ENCODE measurements at regions not wholly inside any gene's neighbourhood (a gene's known extent, or its start where the extent isn't known, plus 50 kb on each side); places are given as distances from the start of the nearest gene placed in this dataset.
"Not testable (repeated sequence)": the region's sequence is repeated elsewhere in the genome, so short reads cannot be mapped to it uniquely, and the experiment has no call there.

- CTCF ChIA-PET (ENCODE audit: low intra/inter-chr PET ratio, low total read pairs); H3K79me2 ChIP-seq (ENCODE audit: insufficient read depth, low read length); POLR2A ChIA-PET; H3K9ac ChIP-seq (ENCODE audit: insufficient read depth, low read depth, low read length); H2AFZ ChIP-seq (ENCODE audit: low read length); BruUV-seq (replicated peaks); H3K9me3 ChIP-seq (ENCODE audit: low read length); H4K20me1 ChIP-seq (ENCODE audit: insufficient read depth, low read length); H3K4me3 ChIP-seq (replicated peaks in 1 of 3; ENCODE audit: insufficient read depth in 1 of 3, low read depth in 2 of 3, low read length in 3 of 3); H3K36me3 ChIP-seq (replicated peaks in 1 of 2; ENCODE audit: control insufficient read depth in 1 of 2, insufficient read depth in 2 of 2, low read length in 2 of 2); in situ Hi-C loops (cut with HindIII; ENCODE audit: extremely low pct_ligation_motif_present, low pct_unique_long_range_greater_than_20kb); intact Hi-C loops (cut with micrococcal nuclease; ENCODE audit: unreplicated experiment); H3K27me3 ChIP-seq (ENCODE audit: control insufficient read depth in 1 of 2, insufficient read depth in 2 of 2, low read length in 2 of 2): not testable (repeated sequence)
- Histone ChIP-seq H3K4me1 (ENCODE audit: insufficient read depth, low read length) (peaks cover 28% of the 10 kb centered on the region), H3K4me2 (ENCODE audit: low read depth, low read length) (peak overlapping the region; percentile 65), H3K27ac (ENCODE audit: extremely low read length, insufficient read depth, low read length) (peak overlapping the region; percentile 63)
- peak; percentile 97 for FAIRE-seq
- DNase-seq (ENCODE audit: low spot score) = peak; percentile 90
- under 1% methylated on average over 7 of the region's 8 CpGs for WGBS (ENCODE audit: low lambda C conversion rate)
- peak; percentile 100 for ATAC-seq
- TF ChIP-seq ZNF292 (CRISPR knock-in tag; IDR thresholded peaks at IDR 0.05; ENCODE audit: borderline replicate concordance, low read depth) (peak; percentile 95; the same call in 1 of the 2 replicates), HNF4A (CRISPR knock-in tag; IDR thresholded peaks at IDR 0.05) (peak; percentile 68), TFE3 (CRISPR knock-in tag; IDR thresholded peaks at IDR 0.05) (peak; percentile 58; the same call in 1 of the 2 replicates), ETV5 (CRISPR knock-in tag; IDR thresholded peaks at IDR 0.05; ENCODE audit: borderline replicate concordance) (peak; percentile 35; the same call in 1 of the 2 replicates), FOXA3 (CRISPR knock-in tag; IDR thresholded peaks at IDR 0.05) (peak; percentile 97), FOXO1 (CRISPR knock-in tag; IDR thresholded peaks at IDR 0.05) (peak; percentile 93), RERE (CRISPR knock-in tag; IDR thresholded peaks at IDR 0.05; ENCODE audit: low read depth) (peak; percentile 53; the same call in 1 of the 2 replicates), ZNF574 (CRISPR knock-in tag; IDR thresholded peaks at IDR 0.05) (peak; percentile 53), SALL1 (CRISPR knock-in tag; IDR thresholded peaks at IDR 0.05) (peak; percentile 74), KDM1A (CRISPR knock-in tag; IDR thresholded peaks at IDR 0.05) (0 out of 2 replicates have a peak, but pooled peaks have one; percentile 30), KDM3A (CRISPR knock-in tag; IDR thresholded peaks at IDR 0.05; ENCODE audit: low read depth) (peak; percentile 65; the same call in 1 of the 2 replicates), DPF2 (CRISPR knock-in tag; IDR thresholded peaks at IDR 0.05; ENCODE audit: borderline replicate concordance, low read depth) (peak; percentile 43; the same call in 1 of the 2 replicates), MED1 (CRISPR knock-in tag; IDR thresholded peaks at IDR 0.05) (peak; percentile 64; the same call in 1 of the 2 replicates), CREB1 (IDR thresholded peaks at IDR 0.05) (peak; percentile 37; the same call in 1 of the 2 replicates), CREB1 (CRISPR knock-in tag; IDR thresholded peaks at IDR 0.05) (peak; percentile 49), BCL6 (CRISPR knock-in tag; IDR thresholded peaks at IDR 0.05) (peak; percentile 69), JUND (CRISPR knock-in tag; IDR thresholded peaks at IDR 0.05) (peak; percentile 33; the same call in 1 of the 2 replicates), NFIC (IDR thresholded peaks at IDR 0.05; ENCODE audit: low read length) (0 out of 2 replicates have a peak, but pooled peaks have one; percentile 26)
These were observed 197.3 kb upstream of the LRRC61 start for GRCh38 chr7:150125831-150126230.
